ENCODE measurements at regions not wholly inside any gene's neighbourhood (a gene's known extent, or its start where the extent isn't known, plus 50 kb on each side); places are given as distances from the start of the nearest gene placed in this dataset.

- no peak for TF ChIP-seq CTCF (conservative IDR thresholded peaks at IDR 0.05)
- TF ChIP-seq EZH2 (IDR thresholded peaks at IDR 0.05; ENCODE audit: low read depth), result no peak
Observed at GRCh38 chr13:50691681-50692263, 151.7 kb downstream of the DLEU7 start.

Data from PC-9 (cell line).